ENCODE measurements at regions not wholly inside any gene's neighbourhood (a gene's known extent, or its start where the extent isn't known, plus 50 kb on each side); places are given as distances from the start of the nearest gene placed in this dataset.

DNA sequence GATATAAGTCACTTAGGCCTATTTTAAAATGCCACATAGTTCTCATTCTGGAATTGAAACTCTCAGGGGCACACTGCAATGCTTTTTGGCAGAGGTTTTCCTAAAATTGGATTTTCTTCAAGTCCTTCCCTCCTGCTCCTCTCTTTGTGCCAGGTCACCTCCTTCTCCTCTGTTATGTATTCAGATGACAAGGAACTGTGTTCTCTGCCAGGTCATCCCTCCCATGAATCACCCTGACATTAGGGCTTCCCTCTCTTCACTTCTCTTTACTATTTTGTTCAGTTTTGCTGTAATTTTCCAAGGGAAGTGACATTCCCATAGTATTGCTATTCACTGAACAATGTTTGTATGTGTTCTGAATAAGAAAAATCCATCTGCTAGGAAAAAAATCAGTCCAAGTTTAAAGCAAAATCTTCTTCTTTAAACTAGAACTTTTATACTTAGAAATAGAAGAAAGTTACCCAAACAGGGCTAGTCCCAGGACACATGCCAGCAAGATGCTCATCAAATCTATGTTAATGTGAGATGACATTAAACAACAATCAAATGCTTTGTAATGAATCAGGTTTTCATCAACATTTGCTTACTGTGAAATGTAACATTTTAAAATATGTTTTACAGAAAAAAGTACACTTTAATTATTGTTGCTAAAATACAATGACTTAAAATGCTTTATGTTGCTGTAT, 461.1 kb downstream of the MMUT start:
- H3K4me3 ChIP-seq = no peak overlapping the region
- DNase-seq = no peak
- H3K27ac ChIP-seq = no peak overlapping the region
- peaks cover 0 to 16% (median 0%) of the 10 kb centered on the region in 3 donors for H3K4me1 ChIP-seq
- H3K27me3 ChIP-seq = no peaks in the 10 kb centered on the region
- no peaks in the 10 kb centered on the region for H3K9me3 ChIP-seq
- TF ChIP-seq POLR2A (IDR thresholded peaks at IDR 0.05) = no peak
- TF ChIP-seq CTCF (IDR thresholded peaks at IDR 0.05) = no peak
- intact Hi-C loops (cut with DNase I) = no loop called here
- no peaks in the 10 kb centered on the region for H3K36me3 ChIP-seq

- intact Hi-C loops (cut with DNase I) = no loop called here
- H3K36me3 ChIP-seq = no peaks in the 10 kb centered on the region
- no peaks in the 10 kb centered on the region for H3K9me3 ChIP-seq
Observed at GRCh38 chr6:48998574-48998973, 464.5 kb downstream of the MMUT start.

DNA sequence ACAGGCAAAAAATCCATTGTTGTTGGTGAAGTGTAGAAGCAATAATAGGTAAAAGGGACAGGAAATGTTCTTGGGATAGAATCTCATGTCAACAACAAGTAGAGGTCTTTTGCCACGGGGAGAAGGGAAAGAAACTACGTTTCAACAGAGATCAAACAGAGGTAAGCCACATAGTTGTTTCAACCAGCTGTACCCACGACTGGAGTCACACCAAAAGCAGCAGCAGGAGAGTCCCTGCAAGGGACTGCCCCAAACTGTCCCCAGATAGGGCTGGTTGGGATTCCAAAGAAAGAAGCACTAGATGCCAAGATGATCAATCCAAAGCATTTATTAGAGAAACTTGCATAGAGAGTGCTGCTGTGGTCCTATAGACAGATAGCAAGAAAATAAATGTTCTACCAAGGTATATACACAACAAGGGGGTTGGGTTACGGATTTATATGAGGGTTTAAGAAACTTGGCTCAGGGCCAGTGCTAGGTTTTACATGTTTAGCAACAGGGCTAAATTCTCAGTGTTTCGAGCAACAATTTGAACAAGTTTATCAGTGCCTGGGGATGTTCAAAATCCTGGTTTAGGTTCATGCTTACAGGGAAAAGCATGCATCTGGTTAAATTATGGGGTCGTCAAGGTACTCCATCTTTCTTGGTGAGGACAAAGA, 466.5 kb downstream of the MMUT start:
- TF ChIP-seq POLR2A (IDR thresholded peaks at IDR 0.05) = no peak
- TF ChIP-seq CTCF (IDR thresholded peaks at IDR 0.05) = no peak

More at GRCh38 chr6:48998574-48998973, 464.5 kb downstream of the MMUT start:
- peaks cover 0 to 16% (median 0%) of the 10 kb centered on the region in 3 donors for H3K4me1 ChIP-seq
- H3K27me3 ChIP-seq = no peaks in the 10 kb centered on the region
- DNase-seq = no peak
- H3K27ac ChIP-seq = no peak overlapping the region
- no peak overlapping the region for H3K4me3 ChIP-seq
- no peak for TF ChIP-seq CTCF (IDR thresholded peaks at IDR 0.05)
- no peak for TF ChIP-seq POLR2A (IDR thresholded peaks at IDR 0.05)

DNA sequence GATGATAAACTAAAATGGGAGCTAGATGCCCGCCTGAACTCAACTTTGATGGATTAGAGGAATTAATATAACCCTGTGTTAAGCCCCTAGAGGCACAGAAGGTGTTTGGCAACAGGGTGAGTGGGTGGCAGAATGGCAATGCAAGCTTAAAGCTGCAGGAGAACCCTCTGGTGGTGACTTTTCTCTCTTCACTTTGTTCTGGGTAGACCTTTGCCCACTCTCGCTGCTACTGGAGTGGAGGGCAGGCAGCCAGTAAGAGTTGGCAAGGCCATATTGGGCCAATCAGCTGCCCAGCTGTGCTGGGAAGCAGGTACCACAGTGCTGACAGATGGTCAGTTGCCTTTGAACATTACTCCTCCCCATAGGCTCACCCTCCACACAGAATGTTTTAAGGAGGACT, 468.2 kb downstream of the MMUT start:
- H3K36me3 ChIP-seq = no peaks in the 10 kb centered on the region
- peak in 1 of 6 experiments; percentile 8 for TF ChIP-seq CTCF (IDR thresholded peaks at IDR 0.05)
- no peak for TF ChIP-seq POLR2A (IDR thresholded peaks at IDR 0.05)

More for the DNA sequence above, 466.5 kb downstream of the MMUT start:
- H3K27me3 ChIP-seq = no peaks in the 10 kb centered on the region
- DNase-seq = no peak
- H3K4me3 ChIP-seq = no peak overlapping the region
- 59 to 67% methylated on average over 6 of the region's 6 CpGs for WGBS, 2 donors
- no peaks in the 10 kb centered on the region for H3K9me3 ChIP-seq
- peaks cover 0 to 10% (median 0%) of the 10 kb centered on the region in 3 donors for H3K4me1 ChIP-seq
- H3K27ac ChIP-seq = no peak overlapping the region
- intact Hi-C loops (cut with DNase I) = no loop called here
- H3K36me3 ChIP-seq = no peaks in the 10 kb centered on the region

GRCh38 chr6:48990739-48991138, 472.3 kb downstream of the MMUT start:
- Histone ChIP-seq H3K9me3 (peaks cover 0 to 10% (median 4%) of the 10 kb centered on the region in 3 donors), H3K36me3 (no peaks in the 10 kb centered on the region), H3K4me3 (no peak overlapping the region), H3K4me1 (no peaks in the 10 kb centered on the region), H3K27ac (no peak overlapping the region), H3K27me3 (no peaks in the 10 kb centered on the region)
- intact Hi-C loops (cut with DNase I) = no loop called here
- 93 to 98% methylated on average over 5 of the region's 5 CpGs for WGBS, 2 donors
- no peak for DNase-seq
- TF ChIP-seq POLR2A (IDR thresholded peaks at IDR 0.05) (no peak), CTCF (IDR thresholded peaks at IDR 0.05) (no peak)

More for the DNA sequence above, 468.2 kb downstream of the MMUT start:
- 50 to 58% methylated on average over 2 of the region's 2 CpGs for WGBS, 2 donors
- Histone ChIP-seq H3K4me1 (no peaks in the 10 kb centered on the region), H3K27me3 (no peaks in the 10 kb centered on the region), H3K27ac (no peak overlapping the region), H3K4me3 (no peak overlapping the region), H3K9me3 (peaks cover 0 to 5% (median 0%) of the 10 kb centered on the region in 3 donors)
- DNase-seq = no peak
- intact Hi-C loops (cut with DNase I) = no loop called here
